Muscle layer of colon (tissue), 2 donors: ENCODE measurements at regions not wholly inside any gene's neighbourhood (a gene's known extent, or its start where the extent isn't known, plus 50 kb on each side); places are given as distances from the start of the nearest gene placed in this dataset.
"Not testable (repeated sequence)": the region's sequence is repeated elsewhere in the genome, so short reads cannot be mapped to it uniquely, and the experiment has no call there.

Experiments
- H3K27ac ChIP-seq: one replicate; pipeline ENCODE4 v1.7.0; 2013; ENCODE audit warnings: low read depth, mild to moderate bottlenecking, low read length, moderate library complexity
- H3K27me3 ChIP-seq, 2 donors: one replicate each; pipeline ENCODE4 v1.7.0; 2013; ENCODE audit warnings: low read length in 2 of 2, mild to moderate bottlenecking in 2 of 2; ENCODE audit not compliant: insufficient read depth in 2 of 2, control insufficient read depth in 1 of 2
- H3K36me3 ChIP-seq: one replicate; pipeline ENCODE4 v1.7.0; 2013; ENCODE audit warnings: mild to moderate bottlenecking, low read length; ENCODE audit not compliant: insufficient read depth
- H3K4me1 ChIP-seq: one replicate; pipeline ENCODE4 v1.7.0; 2013; ENCODE audit warnings: mild to moderate bottlenecking, low read length; ENCODE audit not compliant: insufficient read depth
- H3K4me3 ChIP-seq, 2 donors: one replicate each; pipeline ENCODE4 v1.7.0; 2013; ENCODE audit warnings: low read length in 2 of 2, low read depth in 1 of 2, mild to moderate bottlenecking in 1 of 2, moderate library complexity in 1 of 2
- H3K9ac ChIP-seq: one replicate; pipeline ENCODE4 v1.7.0; 2013; ENCODE audit warnings: low read length
- H3K9me3 ChIP-seq: one replicate; pipeline ENCODE4 v1.7.0; 2013; ENCODE audit warnings: mild to moderate bottlenecking, low read length
- donor health status: abdominal sarcoma.
- donor health status: Adenocarcinoma of cecum.

DNA sequence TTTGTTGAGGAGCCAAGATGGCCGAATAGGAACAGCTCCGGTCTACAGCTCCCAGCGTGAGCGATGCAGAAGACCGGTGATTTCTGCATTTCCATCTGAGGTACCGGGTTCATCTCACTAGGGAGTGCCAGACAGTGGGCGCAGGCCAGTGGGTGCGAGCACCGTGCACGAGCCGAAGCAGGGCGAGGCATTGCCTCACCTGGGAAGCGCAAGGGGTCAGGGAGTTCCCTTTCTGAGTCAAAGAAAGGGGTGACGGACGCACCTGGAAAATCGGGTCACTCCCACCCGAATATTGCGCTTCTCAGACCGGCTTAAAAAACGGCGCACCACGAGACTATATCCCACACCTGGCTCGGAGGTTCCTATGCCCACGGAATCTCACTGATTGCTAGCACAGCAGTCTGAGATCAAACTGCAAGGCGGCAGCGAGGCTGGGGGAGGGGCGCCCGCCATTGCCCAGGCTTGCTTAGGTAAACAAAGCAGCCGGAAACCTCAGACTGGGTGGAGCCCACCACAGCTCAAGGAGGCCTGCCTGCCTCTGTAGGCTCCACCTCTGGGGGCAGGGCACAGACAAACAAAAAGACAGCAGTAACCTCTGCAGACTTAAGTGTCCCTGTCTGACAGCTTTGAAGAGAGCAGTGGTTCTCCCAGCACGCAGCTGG is 417.7 kb upstream of the POU3F2 start:
- H3K27ac ChIP-seq, H3K4me1 ChIP-seq, H3K9ac ChIP-seq, H3K4me3 ChIP-seq, H3K27me3 ChIP-seq, H3K36me3 ChIP-seq, H3K9me3 ChIP-seq: not testable (repeated sequence)

DNA sequence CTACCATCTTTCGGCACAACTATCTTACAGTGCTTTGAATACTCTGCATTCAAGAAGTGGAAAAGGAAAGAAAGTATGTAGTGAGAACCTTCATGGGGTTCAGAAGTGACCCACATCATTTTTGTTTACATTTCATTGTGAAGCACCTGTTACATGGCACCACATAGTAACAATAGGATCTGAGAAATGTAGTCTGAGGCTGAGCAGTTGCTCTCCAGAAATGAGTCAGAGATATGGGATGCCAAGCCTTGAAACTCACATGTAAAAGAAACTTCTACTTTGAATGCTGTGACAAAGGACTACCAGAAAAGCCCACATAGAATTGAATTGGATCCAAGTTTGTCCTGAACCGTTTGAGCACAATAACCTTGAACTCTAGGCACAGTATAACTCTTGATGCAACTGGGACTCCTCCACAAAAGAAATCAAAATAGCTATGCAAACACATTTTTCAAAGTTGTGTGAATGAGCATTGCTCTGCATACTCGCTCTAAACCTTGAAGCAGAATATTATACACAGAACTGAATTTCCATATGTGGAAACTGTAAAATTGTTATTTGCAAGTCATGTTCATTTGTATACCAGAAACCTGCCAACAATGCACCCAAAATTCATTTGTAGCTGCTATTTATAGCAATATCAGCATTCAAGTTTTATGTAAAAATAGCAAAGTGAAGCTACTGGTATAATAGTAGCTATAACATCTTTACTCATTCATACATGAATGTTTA is 400.9 kb upstream of the POU3F2 start:
- H3K9ac ChIP-seq = no peak overlapping the region
- no peak overlapping the region for H3K4me3 ChIP-seq
- H3K36me3 ChIP-seq = no peaks in the 10 kb centered on the region
- no peaks in the 10 kb centered on the region for H3K27me3 ChIP-seq
- no peaks in the 10 kb centered on the region for H3K4me1 ChIP-seq
- H3K9me3 ChIP-seq = no peaks in the 10 kb centered on the region
- H3K27ac ChIP-seq = no peak overlapping the region

DNA sequence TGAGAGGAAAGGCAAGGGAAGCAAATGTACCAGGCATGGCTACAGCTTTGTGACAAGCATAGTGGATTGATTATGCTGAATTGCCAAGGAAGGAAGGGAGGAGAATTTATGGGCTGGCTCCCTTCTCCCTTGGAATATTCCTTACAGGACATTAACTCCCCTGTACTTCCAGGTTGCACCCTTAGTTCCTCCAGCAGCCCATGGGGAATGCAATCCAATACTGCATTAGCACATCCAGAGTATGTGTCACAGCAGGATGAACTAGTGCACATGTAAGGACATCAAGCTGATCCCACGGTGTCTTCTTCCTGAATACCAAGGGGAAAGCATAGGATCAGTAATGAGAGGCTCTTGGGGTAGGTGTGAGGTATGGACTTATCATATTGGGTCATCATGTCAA is 390.7 kb upstream of the POU3F2 start:
- Histone ChIP-seq H3K9me3 (no peaks in the 10 kb centered on the region), H3K4me1 (no peaks in the 10 kb centered on the region), H3K9ac (no peak overlapping the region), H3K27ac (no peak overlapping the region), H3K27me3 (no peaks in the 10 kb centered on the region), H3K4me3 (no peak overlapping the region), H3K36me3 (no peaks in the 10 kb centered on the region)

DNA sequence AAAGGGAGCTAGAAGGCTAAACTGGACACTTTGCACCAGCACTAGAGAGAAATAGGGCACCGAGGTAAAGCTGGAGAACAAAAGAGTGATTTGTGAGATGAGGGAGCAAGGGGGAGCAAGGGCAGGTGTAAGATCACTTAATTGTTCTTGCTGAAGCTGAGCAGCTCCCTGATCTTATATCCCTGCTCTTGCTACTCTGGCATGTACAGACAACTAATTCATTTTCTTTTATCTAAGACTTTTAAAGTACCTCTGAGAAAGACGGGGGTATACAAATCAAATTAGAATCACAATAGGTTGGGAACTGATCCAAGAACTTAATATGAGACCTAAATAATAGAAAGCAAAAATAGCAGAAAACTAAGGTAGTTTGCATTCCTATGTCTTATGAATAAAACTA is 381.7 kb upstream of the POU3F2 start:
- H3K9me3 ChIP-seq = no peaks in the 10 kb centered on the region
- H3K4me3 ChIP-seq = no peak overlapping the region
- no peak overlapping the region for H3K27ac ChIP-seq
- H3K4me1 ChIP-seq = no peaks in the 10 kb centered on the region
- H3K36me3 ChIP-seq = no peaks in the 10 kb centered on the region
- no peaks in the 10 kb centered on the region for H3K27me3 ChIP-seq
- no peak overlapping the region for H3K9ac ChIP-seq

DNA sequence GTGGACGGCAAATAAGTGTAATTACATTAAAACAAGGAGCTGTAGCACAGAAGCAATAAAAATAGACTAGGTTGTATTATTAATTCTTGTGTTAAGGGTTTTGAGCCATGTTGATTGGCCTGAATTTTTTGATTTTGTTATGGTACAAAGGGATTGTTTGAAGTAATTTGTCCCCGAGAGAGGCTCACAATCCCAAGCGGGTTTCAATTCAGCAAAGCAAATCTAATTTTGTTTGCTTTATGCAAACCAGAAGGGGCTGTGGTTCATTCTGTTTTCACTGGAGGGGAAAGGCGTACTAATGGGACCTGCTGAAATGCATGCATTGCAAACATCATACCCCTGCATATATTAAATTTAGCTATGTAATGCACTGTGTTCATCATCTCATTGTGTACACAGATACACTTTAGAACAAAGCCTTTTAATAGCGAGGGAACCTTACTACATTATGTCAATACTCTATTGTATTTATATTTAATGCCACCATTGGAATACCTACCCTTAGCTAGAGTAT is 379.5 kb upstream of the POU3F2 start:
- Histone ChIP-seq H3K36me3 (no peaks in the 10 kb centered on the region), H3K9ac (no peak overlapping the region), H3K27ac (no peak overlapping the region), H3K4me1 (no peaks in the 10 kb centered on the region), H3K4me3 (no peak overlapping the region), H3K9me3 (no peaks in the 10 kb centered on the region), H3K27me3 (no peaks in the 10 kb centered on the region)

DNA sequence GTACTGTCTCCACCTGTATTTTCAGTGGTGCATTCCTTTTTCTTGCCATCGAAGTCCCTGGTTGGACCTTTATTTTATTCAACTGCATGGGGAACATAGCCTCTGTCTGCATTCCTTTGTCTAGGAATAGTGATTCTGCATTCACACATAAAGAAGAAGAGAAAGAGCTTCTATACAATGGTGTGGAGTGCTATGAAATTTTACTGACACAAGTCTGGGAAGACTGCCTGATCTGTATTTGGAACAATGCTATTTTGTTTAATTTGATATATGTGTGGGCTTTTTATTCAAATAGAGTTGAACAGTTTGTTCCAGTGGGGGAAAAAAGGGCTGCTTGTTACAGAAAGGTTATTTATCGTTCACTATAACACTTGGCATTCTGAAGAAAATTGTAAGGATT is 375.7 kb upstream of the POU3F2 start:
- Histone ChIP-seq H3K4me1 (no peaks in the 10 kb centered on the region), H3K9ac (no peak overlapping the region), H3K27ac (no peak overlapping the region), H3K27me3 (no peaks in the 10 kb centered on the region), H3K36me3 (no peaks in the 10 kb centered on the region), H3K9me3 (no peaks in the 10 kb centered on the region), H3K4me3 (no peak overlapping the region)

DNA sequence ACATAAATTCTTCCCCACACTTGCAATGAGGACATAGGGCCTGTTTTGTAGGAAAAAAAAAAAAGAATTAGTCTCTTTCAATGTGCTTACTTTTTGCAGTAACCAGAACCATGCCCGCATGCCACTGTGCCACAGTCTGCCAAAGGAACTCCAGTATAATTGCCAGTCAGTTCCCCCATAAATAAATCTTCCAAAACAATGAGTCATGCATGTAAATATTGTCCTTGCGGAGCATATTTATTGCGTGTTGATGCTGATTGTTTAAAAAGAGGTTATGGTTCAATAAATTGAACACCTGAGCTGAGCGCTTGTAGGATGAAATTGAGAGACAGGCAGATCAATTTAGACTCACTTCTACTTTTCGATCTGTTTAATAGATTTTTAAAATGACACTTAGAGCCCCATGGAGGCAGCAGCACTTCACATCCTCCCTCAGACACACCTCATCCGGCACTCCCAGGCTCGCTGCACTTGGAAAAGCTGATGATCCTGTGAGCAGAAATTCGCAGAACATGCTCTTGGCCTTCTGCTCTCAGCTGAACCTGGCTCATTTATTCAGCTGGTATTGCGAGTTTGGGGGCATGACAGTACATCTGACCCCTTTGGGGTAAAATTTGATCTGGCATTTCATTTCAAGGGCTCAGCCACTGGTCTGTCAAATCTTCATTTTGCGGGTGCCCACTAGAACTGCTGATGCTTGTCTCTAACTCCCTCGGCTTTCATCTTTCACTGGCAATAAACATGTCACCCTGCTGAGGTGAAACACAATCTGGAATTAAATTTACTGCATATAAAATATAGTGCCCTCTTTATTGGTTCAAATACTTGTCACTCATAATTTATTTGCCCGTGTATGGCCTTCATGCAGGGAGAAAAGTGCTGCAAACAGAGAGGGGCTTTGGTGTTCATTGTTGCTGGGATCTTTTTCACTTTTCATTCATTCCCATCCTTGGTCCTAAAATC is 371.1 kb upstream of the POU3F2 start:
- H3K27ac ChIP-seq = no peak overlapping the region
- no peak overlapping the region for H3K9ac ChIP-seq
- no peaks in the 10 kb centered on the region for H3K36me3 ChIP-seq
- H3K4me1 ChIP-seq = no peaks in the 10 kb centered on the region
- H3K27me3 ChIP-seq = no peaks in the 10 kb centered on the region
- H3K4me3 ChIP-seq = no peak overlapping the region
- no peaks in the 10 kb centered on the region for H3K9me3 ChIP-seq

DNA sequence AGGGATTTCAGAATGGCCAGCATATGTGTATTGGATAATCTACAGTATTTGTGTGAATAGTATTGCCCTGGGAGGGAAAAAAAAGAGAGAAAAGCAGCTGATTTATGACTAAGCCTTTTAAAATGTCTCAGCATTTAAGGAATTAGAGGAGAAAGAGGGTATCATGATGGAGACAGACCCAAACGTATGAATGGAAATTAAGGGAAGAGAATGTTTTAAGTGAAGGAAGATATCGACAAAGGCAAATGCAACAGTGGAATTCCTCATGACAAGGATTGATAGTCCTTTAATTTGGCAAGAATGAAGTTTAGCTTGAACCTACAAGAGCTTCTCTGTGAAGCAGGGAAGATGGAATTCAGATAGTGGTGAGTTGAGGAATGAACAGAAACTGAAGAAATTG is 367.3 kb upstream of the POU3F2 start:
- no peaks in the 10 kb centered on the region for H3K9me3 ChIP-seq

DNA sequence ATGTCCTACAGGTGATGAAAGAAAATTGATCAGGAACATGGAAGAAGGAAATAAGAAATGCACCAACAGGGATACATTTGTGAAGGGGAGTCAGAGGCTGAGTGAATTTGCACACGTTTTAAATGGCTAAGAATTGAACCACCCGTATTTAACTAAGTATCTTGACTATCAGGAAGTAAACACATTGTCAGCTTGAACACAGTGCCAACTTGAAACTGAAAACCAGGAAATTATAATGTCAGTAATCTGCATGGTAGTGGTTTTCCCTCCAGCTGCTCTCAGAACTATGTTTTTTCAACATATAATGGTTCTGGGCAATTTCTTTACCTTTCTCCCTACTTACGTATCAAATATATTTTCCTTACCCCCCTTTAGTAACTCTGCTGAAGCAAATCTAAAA is 366.5 kb upstream of the POU3F2 start:
- Histone ChIP-seq H3K4me1 (no peaks in the 10 kb centered on the region), H3K27me3 (no peaks in the 10 kb centered on the region)

More for the DNA sequence above, 367.3 kb upstream of the POU3F2 start:
- Histone ChIP-seq H3K36me3 (no peaks in the 10 kb centered on the region), H3K4me3 (no peak overlapping the region), H3K27me3 (no peaks in the 10 kb centered on the region), H3K27ac (no peak overlapping the region), H3K9ac (no peak overlapping the region), H3K4me1 (no peaks in the 10 kb centered on the region)

DNA sequence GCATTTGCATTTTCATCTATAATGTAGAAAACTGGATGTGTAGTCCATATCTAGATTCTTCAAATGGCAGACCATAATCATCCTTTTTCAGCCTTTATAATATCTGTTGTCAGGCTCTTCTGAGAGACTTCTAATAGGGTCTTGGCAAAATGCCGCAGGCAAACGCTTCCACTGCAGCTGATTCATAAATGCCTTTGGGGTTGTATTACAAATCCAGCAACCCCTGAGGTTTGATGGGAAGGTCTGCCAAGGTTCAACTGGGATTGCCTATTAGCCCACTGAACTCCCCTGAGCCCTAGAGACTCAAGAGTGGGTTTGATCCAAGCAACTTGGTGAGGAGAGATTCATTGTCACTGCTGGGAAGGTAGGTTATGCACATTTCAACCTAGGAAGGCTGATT is 365.2 kb upstream of the POU3F2 start:
- Histone ChIP-seq H3K9ac (no peak overlapping the region), H3K36me3 (no peaks in the 10 kb centered on the region), H3K9me3 (no peaks in the 10 kb centered on the region), H3K27me3 (no peaks in the 10 kb centered on the region), H3K27ac (no peak overlapping the region), H3K4me1 (no peaks in the 10 kb centered on the region), H3K4me3 (no peak overlapping the region)

More for the DNA sequence above, 366.5 kb upstream of the POU3F2 start:
- Histone ChIP-seq H3K9me3 (no peaks in the 10 kb centered on the region), H3K4me3 (no peak overlapping the region), H3K9ac (no peak overlapping the region), H3K36me3 (no peaks in the 10 kb centered on the region), H3K27ac (no peak overlapping the region)

DNA sequence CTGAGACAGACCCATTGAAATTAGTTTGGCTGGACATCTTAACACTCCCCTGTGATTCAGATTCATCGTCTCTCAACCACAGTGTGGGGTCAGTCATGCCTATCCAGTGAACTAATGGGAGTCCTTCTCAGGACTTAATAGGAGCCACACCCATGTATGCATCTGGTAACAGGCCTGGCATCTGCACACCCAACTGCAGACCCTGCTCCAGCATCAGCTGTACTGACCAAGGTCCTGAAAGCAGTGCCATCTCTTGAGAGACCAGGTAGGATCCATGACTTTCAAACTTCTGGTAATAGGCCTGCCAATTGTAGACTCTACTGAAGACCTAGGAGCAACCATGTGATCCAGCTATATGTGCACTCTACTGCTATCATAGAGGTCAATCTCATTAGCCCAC is 363.6 kb upstream of the POU3F2 start:
- H3K4me1 ChIP-seq = no peaks in the 10 kb centered on the region
- H3K9me3 ChIP-seq = no peaks in the 10 kb centered on the region
- no peak overlapping the region for H3K9ac ChIP-seq
- no peaks in the 10 kb centered on the region for H3K27me3 ChIP-seq
- no peak overlapping the region for H3K27ac ChIP-seq
- no peak overlapping the region for H3K4me3 ChIP-seq
- no peaks in the 10 kb centered on the region for H3K36me3 ChIP-seq
